AG09309 (cell line): ENCODE measurements at regions not wholly inside any gene's neighbourhood (a gene's known extent, or its start where the extent isn't known, plus 50 kb on each side); places are given as distances from the start of the nearest gene placed in this dataset.

Experiments
- DNase-seq: peaks from one replicate; pipeline ENCODE4 v3.0.0-alpha.2; 2010; ENCODE audit warnings: low read depth
- H3K4me3 ChIP-seq: 2 replicates; pipeline ENCODE4 v1.5.1; 2011; ENCODE audit warnings: mild to moderate bottlenecking, low read depth, low read length, moderate library complexity; ENCODE audit not compliant: control insufficient read depth
- TF ChIP-seq, protein P1 (sequence below): IDR thresholded peaks from 2 replicates; pipeline ENCODE4 v1.5.1; 2011; ENCODE audit warnings: mild to moderate bottlenecking, low read depth, low read length, inconsistent platforms; ENCODE audit not compliant: insufficient read depth, control insufficient read depth; ENCODE audit errors: missing control alignments

DNA sequence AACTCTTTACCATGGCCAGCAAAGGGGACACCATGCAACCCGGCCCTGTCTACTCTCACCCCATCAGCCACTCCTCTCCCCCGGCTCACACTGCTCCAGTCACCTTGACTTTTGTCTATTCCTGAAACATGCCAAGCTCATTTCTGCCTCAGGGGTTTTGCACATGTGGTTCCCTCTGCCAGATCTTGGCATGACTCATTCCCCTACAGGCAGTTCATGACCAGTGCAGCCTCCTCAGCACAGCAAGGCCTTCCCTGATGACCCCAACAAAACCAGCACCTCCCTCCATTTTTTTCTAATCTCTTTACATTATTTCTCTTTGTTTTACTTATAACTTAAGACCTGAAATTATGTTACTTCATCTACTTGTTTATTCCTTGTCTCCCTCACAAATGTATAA is 58.6 kb upstream of the GJB5 start:
- no peak for DNase-seq
- TF ChIP-seq, protein P1, sequence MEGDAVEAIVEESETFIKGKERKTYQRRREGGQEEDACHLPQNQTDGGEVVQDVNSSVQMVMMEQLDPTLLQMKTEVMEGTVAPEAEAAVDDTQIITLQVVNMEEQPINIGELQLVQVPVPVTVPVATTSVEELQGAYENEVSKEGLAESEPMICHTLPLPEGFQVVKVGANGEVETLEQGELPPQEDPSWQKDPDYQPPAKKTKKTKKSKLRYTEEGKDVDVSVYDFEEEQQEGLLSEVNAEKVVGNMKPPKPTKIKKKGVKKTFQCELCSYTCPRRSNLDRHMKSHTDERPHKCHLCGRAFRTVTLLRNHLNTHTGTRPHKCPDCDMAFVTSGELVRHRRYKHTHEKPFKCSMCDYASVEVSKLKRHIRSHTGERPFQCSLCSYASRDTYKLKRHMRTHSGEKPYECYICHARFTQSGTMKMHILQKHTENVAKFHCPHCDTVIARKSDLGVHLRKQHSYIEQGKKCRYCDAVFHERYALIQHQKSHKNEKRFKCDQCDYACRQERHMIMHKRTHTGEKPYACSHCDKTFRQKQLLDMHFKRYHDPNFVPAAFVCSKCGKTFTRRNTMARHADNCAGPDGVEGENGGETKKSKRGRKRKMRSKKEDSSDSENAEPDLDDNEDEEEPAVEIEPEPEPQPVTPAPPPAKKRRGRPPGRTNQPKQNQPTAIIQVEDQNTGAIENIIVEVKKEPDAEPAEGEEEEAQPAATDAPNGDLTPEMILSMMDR, result peak; percentile 10
- no peak overlapping the region for H3K4me3 ChIP-seq

DNA sequence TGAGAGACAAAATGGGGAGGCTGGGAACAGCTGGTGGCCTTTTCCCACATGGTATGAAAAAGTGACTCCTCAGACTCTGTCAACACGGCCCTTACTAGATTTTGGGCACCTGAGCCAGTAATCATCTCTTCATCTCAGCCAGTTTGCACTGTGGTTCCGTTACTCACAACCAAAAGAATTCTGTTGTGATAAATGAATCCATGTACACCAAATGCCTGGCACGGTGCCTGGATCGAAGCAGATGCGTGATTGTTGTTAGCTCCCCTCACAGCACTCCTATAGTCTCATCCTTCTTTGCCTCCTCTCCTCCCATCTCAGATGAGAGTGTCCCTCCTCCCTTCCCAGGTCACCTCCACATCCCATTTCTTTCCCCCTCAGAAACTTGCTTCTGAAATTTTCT is 57.9 kb upstream of the GJB5 start:
- no peak overlapping the region for H3K4me3 ChIP-seq
- TF ChIP-seq, protein P1, result no peak
- DNase-seq, result no peak

DNA sequence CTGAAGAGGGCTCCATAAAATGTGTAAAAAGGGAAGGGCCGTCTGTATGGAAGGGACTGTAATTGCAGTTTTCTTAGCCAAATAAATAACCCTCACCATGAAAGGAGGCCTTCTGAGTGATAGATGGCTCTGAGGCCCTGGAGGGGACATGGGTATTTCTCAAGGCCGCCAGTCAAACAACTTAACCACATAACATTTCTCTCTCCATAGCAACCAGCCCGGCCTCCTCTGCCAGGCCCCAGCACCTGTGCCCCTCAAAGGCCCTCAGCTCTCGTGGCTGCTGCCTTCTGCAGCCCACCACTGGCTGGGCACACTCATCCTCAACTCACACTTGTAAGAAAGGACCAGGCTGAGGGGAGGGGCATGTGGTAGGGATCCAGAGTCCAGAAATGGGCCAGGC is 57.0 kb upstream of the GJB5 start:
- H3K4me3 ChIP-seq, result no peak overlapping the region
- TF ChIP-seq, protein P1, result no peak
- no peak for DNase-seq

DNA sequence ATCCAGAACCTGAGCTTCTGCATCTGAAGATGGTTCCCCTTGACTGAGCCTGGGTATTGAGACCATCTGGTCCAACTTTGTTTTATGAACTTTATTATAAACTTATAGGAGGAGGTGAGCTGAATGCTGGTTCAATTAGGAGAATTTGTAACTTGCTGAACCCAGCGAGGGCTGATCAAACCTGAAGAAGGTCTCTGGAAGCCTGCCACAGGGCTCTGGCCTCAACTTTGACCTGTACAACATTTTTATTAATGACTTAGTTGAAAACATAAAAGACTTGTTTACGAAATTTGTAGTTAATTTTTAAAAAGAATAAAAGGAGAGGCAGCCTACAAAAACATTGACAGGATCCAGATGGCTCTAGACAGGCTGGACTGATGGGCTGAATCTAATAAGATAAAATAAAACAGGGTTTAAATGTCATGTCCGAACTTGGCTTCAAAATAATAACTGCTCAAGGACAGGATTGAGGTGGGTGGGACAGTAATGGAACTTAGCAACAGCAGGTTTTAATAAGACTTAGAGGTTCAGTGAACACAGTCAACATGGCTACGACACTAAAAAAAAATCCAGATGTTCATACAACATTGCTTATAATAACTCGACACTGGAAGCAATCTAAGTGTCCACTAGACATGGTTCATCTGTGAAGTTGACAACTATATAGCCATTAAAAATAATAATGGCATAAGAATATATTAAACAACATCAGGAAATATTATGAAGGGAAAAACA is 53.4 kb upstream of the GJB5 start:
- TF ChIP-seq, protein P1, result no peak
- DNase-seq, result no peak
- no peak overlapping the region for H3K4me3 ChIP-seq
